ENCODE measurements at regions not wholly inside any gene's neighbourhood (a gene's known extent, or its start where the extent isn't known, plus 50 kb on each side); places are given as distances from the start of the nearest gene placed in this dataset.

DNA sequence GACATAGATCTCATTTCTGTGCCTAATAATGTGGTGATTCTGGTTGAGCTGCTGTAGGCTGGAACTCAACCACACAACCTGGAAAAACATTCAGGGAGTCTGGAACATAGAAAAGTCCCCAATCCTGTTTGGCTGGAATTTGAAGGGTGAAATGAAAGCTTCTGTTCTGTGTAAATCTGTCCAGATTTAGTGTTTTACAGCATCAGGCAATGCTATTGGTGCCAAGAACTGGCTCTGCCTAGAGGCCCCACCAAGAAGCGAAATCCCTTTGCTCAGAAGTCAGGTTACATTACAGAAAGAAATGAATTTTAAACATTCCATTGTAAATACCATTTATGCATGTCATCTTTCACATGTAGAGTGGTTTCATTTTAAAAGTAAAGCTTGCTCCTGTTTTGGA, 56.3 kb downstream of the TMEM174 start:
- DNase-seq (ENCODE audit: low read depth, low spot score) (no peak), FAIRE-seq (peak; percentile 41)
- H3K4me2 ChIP-seq (ENCODE audit: control insufficient read depth, extremely low read depth, insufficient read depth, low read depth, low read length): peak overlapping the region; percentile 8
- H3K9ac ChIP-seq (ENCODE audit: control insufficient read depth, extremely low read depth, insufficient read depth, low read length): no peak overlapping the region
- no peaks in the 10 kb centered on the region for H3K79me2 ChIP-seq (ENCODE audit: control insufficient read depth, insufficient read depth, low read length)
- no peaks in the 10 kb centered on the region for H4K20me1 ChIP-seq (ENCODE audit: control insufficient read depth, extremely low read depth, insufficient read depth, low read length)
- no peaks in the 10 kb centered on the region for H3K27me3 ChIP-seq (ENCODE audit: control insufficient read depth, extremely low read depth, insufficient read depth, low read length)
- H3K9me3 ChIP-seq (ENCODE audit: control insufficient read depth, low read depth, low read length): no peaks in the 10 kb centered on the region
- H3K27ac ChIP-seq (ENCODE audit: control insufficient read depth, insufficient read depth, low read length): no peak overlapping the region
- TF ChIP-seq EZH2 (IDR thresholded peaks at IDR 0.05; ENCODE audit: low read length): no peak
- TF ChIP-seq, protein P1, sequence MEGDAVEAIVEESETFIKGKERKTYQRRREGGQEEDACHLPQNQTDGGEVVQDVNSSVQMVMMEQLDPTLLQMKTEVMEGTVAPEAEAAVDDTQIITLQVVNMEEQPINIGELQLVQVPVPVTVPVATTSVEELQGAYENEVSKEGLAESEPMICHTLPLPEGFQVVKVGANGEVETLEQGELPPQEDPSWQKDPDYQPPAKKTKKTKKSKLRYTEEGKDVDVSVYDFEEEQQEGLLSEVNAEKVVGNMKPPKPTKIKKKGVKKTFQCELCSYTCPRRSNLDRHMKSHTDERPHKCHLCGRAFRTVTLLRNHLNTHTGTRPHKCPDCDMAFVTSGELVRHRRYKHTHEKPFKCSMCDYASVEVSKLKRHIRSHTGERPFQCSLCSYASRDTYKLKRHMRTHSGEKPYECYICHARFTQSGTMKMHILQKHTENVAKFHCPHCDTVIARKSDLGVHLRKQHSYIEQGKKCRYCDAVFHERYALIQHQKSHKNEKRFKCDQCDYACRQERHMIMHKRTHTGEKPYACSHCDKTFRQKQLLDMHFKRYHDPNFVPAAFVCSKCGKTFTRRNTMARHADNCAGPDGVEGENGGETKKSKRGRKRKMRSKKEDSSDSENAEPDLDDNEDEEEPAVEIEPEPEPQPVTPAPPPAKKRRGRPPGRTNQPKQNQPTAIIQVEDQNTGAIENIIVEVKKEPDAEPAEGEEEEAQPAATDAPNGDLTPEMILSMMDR (optimal IDR thresholded peaks at IDR 0.05 in 1 of 3, IDR thresholded peaks at IDR 0.05 in 1 of 3, conservative IDR thresholded peaks at IDR 0.05 in 1 of 3; ENCODE audit: extremely low read depth in 1 of 3, insufficient read depth in 2 of 3, low read length in 3 of 3): no peak
- no peaks in the 10 kb centered on the region for H3K36me3 ChIP-seq (ENCODE audit: control insufficient read depth in 2 of 2, extremely low read depth in 1 of 2, insufficient read depth in 2 of 2, low read length in 2 of 2)
- peak overlapping the region; percentile 54 for H2AFZ ChIP-seq (ENCODE audit: control insufficient read depth, low read length)
- H3K4me3 ChIP-seq (ENCODE audit: control insufficient read depth in 2 of 3, extremely low read depth in 1 of 3, insufficient read depth in 2 of 3, low read depth in 1 of 3, low read length in 3 of 3): no peak overlapping the region
- peaks cover 11% of the 10 kb centered on the region for H3K4me1 ChIP-seq (ENCODE audit: control insufficient read depth, extremely low read depth, insufficient read depth, low read length)
- dilution Hi-C loops (cut with MboI; ENCODE audit: extremely low pct_ligation_motif_present, low sequenced_read_pairs): no loop called here
- no peaks in the 10 kb centered on the region for H3K9me1 ChIP-seq (ENCODE audit: control insufficient read depth, extremely low read depth, insufficient read depth, low read length)

DNA sequence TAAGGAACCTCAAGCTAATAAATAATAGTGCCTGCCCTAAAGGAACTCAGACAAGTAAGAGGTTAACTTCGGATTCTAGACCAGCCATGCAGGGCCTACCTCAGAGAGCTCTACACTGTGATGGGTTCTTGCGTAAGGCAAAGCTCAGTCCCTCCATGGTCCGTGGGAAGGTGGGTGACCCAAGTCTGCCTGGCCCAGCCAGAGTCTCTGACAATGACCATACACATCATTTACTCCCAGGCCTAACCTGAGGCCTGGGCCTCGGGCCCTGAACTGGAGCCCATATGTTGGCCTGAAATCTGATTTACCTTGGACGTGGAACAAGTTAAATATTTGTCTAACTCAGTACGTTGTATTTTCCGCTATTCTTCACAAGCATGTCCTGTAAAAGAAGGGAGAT, 55.1 kb downstream of the TMEM174 start:
- Histone ChIP-seq H3K27me3 (ENCODE audit: control insufficient read depth, extremely low read depth, insufficient read depth, low read length) (no peaks in the 10 kb centered on the region), H2AFZ (ENCODE audit: control insufficient read depth, low read length) (no peak overlapping the region)

More for the DNA sequence above, 55.1 kb downstream of the TMEM174 start:
- Histone ChIP-seq H3K4me3 (ENCODE audit: control insufficient read depth in 2 of 3, extremely low read depth in 1 of 3, insufficient read depth in 2 of 3, low read depth in 1 of 3, low read length in 3 of 3) (no peak overlapping the region), H3K9me1 (ENCODE audit: control insufficient read depth, extremely low read depth, insufficient read depth, low read length) (no peaks in the 10 kb centered on the region), H3K9ac (ENCODE audit: control insufficient read depth, extremely low read depth, insufficient read depth, low read length) (no peak overlapping the region), H3K4me2 (ENCODE audit: control insufficient read depth, extremely low read depth, insufficient read depth, low read depth, low read length) (no peak overlapping the region), H3K9me3 (ENCODE audit: control insufficient read depth, low read depth, low read length) (no peaks in the 10 kb centered on the region), H4K20me1 (ENCODE audit: control insufficient read depth, extremely low read depth, insufficient read depth, low read length) (no peaks in the 10 kb centered on the region), H3K27ac (ENCODE audit: control insufficient read depth, insufficient read depth, low read length) (no peak overlapping the region), H3K79me2 (ENCODE audit: control insufficient read depth, insufficient read depth, low read length) (no peaks in the 10 kb centered on the region), H3K36me3 (ENCODE audit: control insufficient read depth in 2 of 2, extremely low read depth in 1 of 2, insufficient read depth in 2 of 2, low read length in 2 of 2) (no peaks in the 10 kb centered on the region), H3K4me1 (ENCODE audit: control insufficient read depth, extremely low read depth, insufficient read depth, low read length) (peaks cover 11% of the 10 kb centered on the region)
- TF ChIP-seq, protein P1 (optimal IDR thresholded peaks at IDR 0.05 in 1 of 3, IDR thresholded peaks at IDR 0.05 in 1 of 3, conservative IDR thresholded peaks at IDR 0.05 in 1 of 3; ENCODE audit: extremely low read depth in 1 of 3, insufficient read depth in 2 of 3, low read length in 3 of 3): no peak
- TF ChIP-seq EZH2 (IDR thresholded peaks at IDR 0.05; ENCODE audit: low read length): no peak
- dilution Hi-C loops (cut with MboI; ENCODE audit: extremely low pct_ligation_motif_present, low sequenced_read_pairs): no loop called here
- FAIRE-seq: no peak
- DNase-seq (ENCODE audit: low read depth, low spot score): no peak
